ENCODE measurements at regions not wholly inside any gene's neighbourhood (a gene's known extent, or its start where the extent isn't known, plus 50 kb on each side); places are given as distances from the start of the nearest gene placed in this dataset.

DNA sequence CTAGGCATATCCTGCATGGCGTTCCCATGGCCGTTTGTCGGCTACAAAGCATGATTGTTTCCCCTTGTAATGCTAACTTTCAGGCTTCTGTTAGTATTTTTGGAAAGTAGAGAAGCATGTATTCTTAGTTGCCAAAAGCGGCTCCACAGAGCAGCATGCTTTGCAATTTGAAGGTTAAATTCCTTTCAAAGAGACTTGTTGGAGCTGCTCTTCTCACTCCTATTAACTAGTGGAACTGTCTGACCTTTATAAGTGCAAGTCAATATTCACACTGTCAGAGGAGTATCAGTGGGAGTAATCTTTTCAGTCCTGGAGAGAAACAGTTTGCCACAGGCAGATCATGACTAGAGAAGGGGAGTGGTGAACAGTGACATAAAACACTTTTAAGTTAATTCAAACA lies 656.1 kb upstream of the NOVA1 start:
- TF ChIP-seq, protein P1, sequence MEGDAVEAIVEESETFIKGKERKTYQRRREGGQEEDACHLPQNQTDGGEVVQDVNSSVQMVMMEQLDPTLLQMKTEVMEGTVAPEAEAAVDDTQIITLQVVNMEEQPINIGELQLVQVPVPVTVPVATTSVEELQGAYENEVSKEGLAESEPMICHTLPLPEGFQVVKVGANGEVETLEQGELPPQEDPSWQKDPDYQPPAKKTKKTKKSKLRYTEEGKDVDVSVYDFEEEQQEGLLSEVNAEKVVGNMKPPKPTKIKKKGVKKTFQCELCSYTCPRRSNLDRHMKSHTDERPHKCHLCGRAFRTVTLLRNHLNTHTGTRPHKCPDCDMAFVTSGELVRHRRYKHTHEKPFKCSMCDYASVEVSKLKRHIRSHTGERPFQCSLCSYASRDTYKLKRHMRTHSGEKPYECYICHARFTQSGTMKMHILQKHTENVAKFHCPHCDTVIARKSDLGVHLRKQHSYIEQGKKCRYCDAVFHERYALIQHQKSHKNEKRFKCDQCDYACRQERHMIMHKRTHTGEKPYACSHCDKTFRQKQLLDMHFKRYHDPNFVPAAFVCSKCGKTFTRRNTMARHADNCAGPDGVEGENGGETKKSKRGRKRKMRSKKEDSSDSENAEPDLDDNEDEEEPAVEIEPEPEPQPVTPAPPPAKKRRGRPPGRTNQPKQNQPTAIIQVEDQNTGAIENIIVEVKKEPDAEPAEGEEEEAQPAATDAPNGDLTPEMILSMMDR (IDR thresholded peaks at IDR 0.05), result no peak
- TF ChIP-seq EZH2 (IDR thresholded peaks at IDR 0.05; ENCODE audit: borderline replicate concordance, insufficient read depth, low read depth, low read length, poor library complexity, severe bottlenecking), result no peak
